ENCODE measurements at regions not wholly inside any gene's neighbourhood (a gene's known extent, or its start where the extent isn't known, plus 50 kb on each side); places are given as distances from the start of the nearest gene placed in this dataset.

DNA sequence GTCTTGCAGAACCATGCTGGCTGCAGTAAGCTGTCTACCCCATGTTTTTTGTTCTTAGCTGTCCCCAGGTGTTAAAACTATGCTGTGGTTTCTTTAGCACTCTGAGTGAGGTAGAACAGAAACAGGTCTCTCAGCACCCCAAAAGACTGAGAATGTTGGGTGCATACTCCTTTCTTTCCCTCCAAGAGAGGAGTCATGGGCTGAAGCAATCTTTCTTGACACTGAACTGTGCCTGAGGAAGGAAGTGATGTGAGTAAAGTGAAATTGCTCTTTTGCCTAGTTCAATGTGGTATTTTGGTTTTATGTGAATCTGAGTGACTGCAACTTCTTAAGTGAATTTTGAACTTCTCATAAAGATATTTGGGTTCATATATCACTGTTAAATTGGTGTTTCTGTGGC, 138.0 kb upstream of the MCHR2 start:
- TF ChIP-seq POLR2AphosphoS5 (IDR thresholded peaks at IDR 0.05; ENCODE audit: low read depth) = no peak
- TF ChIP-seq, protein P1, sequence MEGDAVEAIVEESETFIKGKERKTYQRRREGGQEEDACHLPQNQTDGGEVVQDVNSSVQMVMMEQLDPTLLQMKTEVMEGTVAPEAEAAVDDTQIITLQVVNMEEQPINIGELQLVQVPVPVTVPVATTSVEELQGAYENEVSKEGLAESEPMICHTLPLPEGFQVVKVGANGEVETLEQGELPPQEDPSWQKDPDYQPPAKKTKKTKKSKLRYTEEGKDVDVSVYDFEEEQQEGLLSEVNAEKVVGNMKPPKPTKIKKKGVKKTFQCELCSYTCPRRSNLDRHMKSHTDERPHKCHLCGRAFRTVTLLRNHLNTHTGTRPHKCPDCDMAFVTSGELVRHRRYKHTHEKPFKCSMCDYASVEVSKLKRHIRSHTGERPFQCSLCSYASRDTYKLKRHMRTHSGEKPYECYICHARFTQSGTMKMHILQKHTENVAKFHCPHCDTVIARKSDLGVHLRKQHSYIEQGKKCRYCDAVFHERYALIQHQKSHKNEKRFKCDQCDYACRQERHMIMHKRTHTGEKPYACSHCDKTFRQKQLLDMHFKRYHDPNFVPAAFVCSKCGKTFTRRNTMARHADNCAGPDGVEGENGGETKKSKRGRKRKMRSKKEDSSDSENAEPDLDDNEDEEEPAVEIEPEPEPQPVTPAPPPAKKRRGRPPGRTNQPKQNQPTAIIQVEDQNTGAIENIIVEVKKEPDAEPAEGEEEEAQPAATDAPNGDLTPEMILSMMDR (IDR thresholded peaks at IDR 0.05; ENCODE audit: insufficient read depth, low read length) = no peak
- TF ChIP-seq SPI1 (IDR thresholded peaks at IDR 0.05; ENCODE audit: borderline replicate concordance, low read depth) = no peak
- TF ChIP-seq GABPA (IDR thresholded peaks at IDR 0.05; ENCODE audit: low read depth) = no peak

Measured in HL-60 (cell line).